ENCODE measurements at regions not wholly inside any gene's neighbourhood (a gene's known extent, or its start where the extent isn't known, plus 50 kb on each side); places are given as distances from the start of the nearest gene placed in this dataset.

- no peak for DNase-seq (ENCODE audit: low read depth, low spot score)
Measured at GRCh38 chr10:118537623-118538022, 57.8 kb downstream of the PRLHR start.

- no peak for DNase-seq (ENCODE audit: low read depth, low spot score)
Measured at GRCh38 chr10:118534136-118534535, 61.3 kb downstream of the PRLHR start.

GRCh38 chr10:118531105-118531852 lies 64.2 kb downstream of the PRLHR start:
- no peak for DNase-seq (ENCODE audit: low read depth, low spot score)

GRCh38 chr10:118528426-118528825 lies 67.0 kb downstream of the PRLHR start:
- no peak for DNase-seq (ENCODE audit: low read depth, low spot score)

- peak; percentile 6 for DNase-seq (ENCODE audit: low read depth, low spot score)
Measured at GRCh38 chr10:118523775-118524174, 71.7 kb downstream of the PRLHR start.

- DNase-seq (ENCODE audit: low read depth, low spot score): peak; percentile 67
Measured at GRCh38 chr10:118522791-118523498, 72.5 kb downstream of the PRLHR start.

GRCh38 chr10:118521415-118522117 lies 73.9 kb downstream of the PRLHR start:
- DNase-seq (ENCODE audit: low read depth, low spot score): no peak

- DNase-seq (ENCODE audit: low read depth, low spot score): no peak
Measured at GRCh38 chr10:118520116-118520742, 75.2 kb downstream of the PRLHR start.

- DNase-seq (ENCODE audit: low read depth, low spot score): no peak
Measured at GRCh38 chr10:118518095-118518494, 77.4 kb downstream of the PRLHR start.

GRCh38 chr10:118516716-118517115 lies 78.7 kb downstream of the PRLHR start:
- DNase-seq (ENCODE audit: low read depth, low spot score): no peak

- no peak for DNase-seq (ENCODE audit: low read depth, low spot score)
Measured at GRCh38 chr10:118513174-118513573, 82.3 kb downstream of the PRLHR start.

GRCh38 chr10:118511711-118512110 lies 83.7 kb downstream of the PRLHR start:
- no peak for DNase-seq (ENCODE audit: low read depth, low spot score)

- no peak for DNase-seq (ENCODE audit: low read depth, low spot score)
Measured at GRCh38 chr10:118508863-118509262, 86.6 kb downstream of the PRLHR start.

- no peak for DNase-seq (ENCODE audit: low read depth, low spot score)
Measured at GRCh38 chr10:118508355-118508754, 87.1 kb downstream of the PRLHR start.

GRCh38 chr10:118506671-118507590 lies 88.5 kb downstream of the PRLHR start:
- DNase-seq (ENCODE audit: low read depth, low spot score): no peak

GRCh38 chr10:118505363-118505762 lies 90.1 kb downstream of the PRLHR start:
- DNase-seq (ENCODE audit: low read depth, low spot score): no peak

- DNase-seq (ENCODE audit: low read depth, low spot score): peak; percentile 62
Measured at GRCh38 chr10:118504467-118505205, 90.8 kb downstream of the PRLHR start.

GRCh38 chr10:118504044-118504443 lies 91.4 kb downstream of the PRLHR start:
- no peak for DNase-seq (ENCODE audit: low read depth, low spot score)

GRCh38 chr10:118503192-118503591 lies 92.3 kb downstream of the PRLHR start:
- no peak for DNase-seq (ENCODE audit: low read depth, low spot score)
